ENCODE measurements at regions not wholly inside any gene's neighbourhood (a gene's known extent, or its start where the extent isn't known, plus 50 kb on each side); places are given as distances from the start of the nearest gene placed in this dataset.

GRCh38 chr20:58568483-58569240 lies 53.5 kb upstream of the APCDD1L start:
- DNase-seq (no peak), ATAC-seq (ENCODE audit: poor library complexity) (peak; percentile 28)
- intact Hi-C loops (cut with DNase I): no loop called here

GRCh38 chr20:58568126-58568482 lies 52.9 kb upstream of the APCDD1L start:
- DNase-seq: no peak
- ATAC-seq (ENCODE audit: poor library complexity): peak; percentile 15
- intact Hi-C loops (cut with DNase I): no loop called here

GRCh38 chr20:58567437-58567836 lies 52.2 kb upstream of the APCDD1L start:
- DNase-seq: no peak
- no peak for ATAC-seq (ENCODE audit: poor library complexity)
- intact Hi-C loops (cut with DNase I): no loop called here

DNA sequence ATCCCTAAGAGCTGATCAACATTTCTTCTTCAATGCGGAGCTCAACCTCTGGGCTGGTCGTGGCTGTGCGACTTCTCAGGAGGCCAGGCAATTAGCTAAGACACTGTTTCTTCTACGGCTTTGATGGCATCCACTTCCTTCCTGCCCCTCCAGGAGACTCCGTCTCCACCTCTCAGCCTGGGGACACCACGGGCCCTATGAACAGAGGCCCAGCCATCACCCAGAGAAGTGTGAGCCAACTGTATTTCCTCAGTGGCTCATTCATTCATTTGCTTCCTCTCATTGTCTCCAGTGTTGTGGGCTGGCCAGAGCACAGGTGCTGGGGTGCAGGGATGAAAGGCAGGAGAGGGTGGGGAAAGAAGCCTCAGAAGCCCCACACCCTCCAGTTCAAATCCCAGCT lies 51.8 kb upstream of the APCDD1L start:
- DNase-seq: no peak
- no peak for ATAC-seq (ENCODE audit: poor library complexity)
- intact Hi-C loops (cut with DNase I): no loop called here

- ATAC-seq (ENCODE audit: poor library complexity) (no peak), DNase-seq (no peak)
- intact Hi-C loops (cut with DNase I): no loop called here
These were observed 50.4 kb upstream of the APCDD1L start for GRCh38 chr20:58565461-58566175.
